Karpas-422 (cell line): ENCODE measurements at regions not wholly inside any gene's neighbourhood (a gene's known extent, or its start where the extent isn't known, plus 50 kb on each side); places are given as distances from the start of the nearest gene placed in this dataset.

Source experiments
- DNase-seq: peaks from one replicate; pipeline ENCODE4 v3.0.0-alpha.2; 2015
- H2AFZ ChIP-seq: fragments of 200-600 bp; sonication (generic); 2 replicates; pipeline ENCODE4 v1.6.1; 2014; ENCODE audit warnings: antibody characterized with exemption, low read length, mixed read lengths
- H3K27ac ChIP-seq: fragments of 200-600 bp; sonication (generic); 2 replicates; pipeline ENCODE4 v1.5.1; 2014; ENCODE audit warnings: mild to moderate bottlenecking, low read length, moderate library complexity
- H3K27me3 ChIP-seq: fragments of 200-600 bp; sonication (generic); 2 replicates; pipeline ENCODE4 v1.6.1; 2014; ENCODE audit warnings: low read length, mixed read lengths
- H3K36me3 ChIP-seq: fragments of 200-600 bp; sonication (generic); 2 replicates; pipeline ENCODE4 v1.6.1; 2014; ENCODE audit warnings: low read length, mixed read lengths; ENCODE audit not compliant: insufficient read depth
- H3K4me1 ChIP-seq: fragments of 200-600 bp; sonication (generic); 2 replicates; pipeline ENCODE4 v1.6.1; 2014; ENCODE audit warnings: mild to moderate bottlenecking, low read length, mixed read lengths
- H3K4me2 ChIP-seq: fragments of 200-600 bp; sonication (generic); 2 replicates; pipeline ENCODE4 v1.6.1; 2014; ENCODE audit warnings: low read length, low read depth, mild to moderate bottlenecking; ENCODE audit not compliant: poor library complexity, severe bottlenecking
- H3K4me3 ChIP-seq: fragments of 200-600 bp; sonication (generic); 2 replicates; pipeline ENCODE4 v1.5.1; 2014; ENCODE audit warnings: mild to moderate bottlenecking, antibody characterized with exemption, low read length, mixed read lengths
- H3K79me2 ChIP-seq: fragments of 200-600 bp; sonication (generic); 2 replicates; pipeline ENCODE4 v1.6.1; 2014; ENCODE audit warnings: mild to moderate bottlenecking, low read length, mixed read lengths
- H3K9ac ChIP-seq: fragments of 200-600 bp; sonication (generic); 2 replicates; pipeline ENCODE4 v1.6.0; 2014; ENCODE audit warnings: low read length
- H3K9me2 ChIP-seq: fragments of 200-600 bp; sonication (generic), shearing (Covaris generic); replicated peaks from 2 replicates; pipeline ENCODE4 v1.6.0; 2014; ENCODE audit warnings: mild to moderate bottlenecking, low read length, moderate library complexity; ENCODE audit not compliant: insufficient read depth
- H3K9me3 ChIP-seq: fragments of 300-700, 200-600 bp; sonication (generic); 2 replicates; pipeline ENCODE4 v1.6.1; 2014; ENCODE audit warnings: low read length, mixed read lengths
- H4K20me1 ChIP-seq: fragments of 200-600 bp; sonication (generic); 2 replicates; pipeline ENCODE4 v1.6.1; 2014; ENCODE audit warnings: mild to moderate bottlenecking, antibody characterized with exemption, low read length, low read depth; ENCODE audit not compliant: insufficient read depth

DNA sequence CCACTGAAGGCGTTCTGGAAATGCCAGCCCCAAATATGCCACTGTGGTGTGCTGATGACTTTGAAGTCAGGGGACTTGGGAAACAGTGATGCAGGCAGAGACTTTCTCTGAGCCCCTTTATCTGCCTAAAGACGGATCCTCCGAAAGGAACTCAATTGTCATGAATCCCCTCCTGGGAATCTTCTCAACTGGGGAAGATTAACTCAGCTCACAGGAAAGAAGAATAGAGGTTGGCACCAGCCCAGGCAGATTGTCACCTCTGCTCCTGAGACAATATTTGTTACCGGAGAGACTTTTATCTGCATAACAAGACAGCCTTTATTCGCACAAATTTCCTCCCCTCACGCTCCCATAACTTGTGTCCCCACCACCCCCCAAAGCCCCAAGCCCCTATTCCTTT is 414.4 kb downstream of the FUT8 start:
- peaks cover 3% of the 10 kb centered on the region; the same call in 1 of the 2 replicates for H3K4me1 ChIP-seq

DNA sequence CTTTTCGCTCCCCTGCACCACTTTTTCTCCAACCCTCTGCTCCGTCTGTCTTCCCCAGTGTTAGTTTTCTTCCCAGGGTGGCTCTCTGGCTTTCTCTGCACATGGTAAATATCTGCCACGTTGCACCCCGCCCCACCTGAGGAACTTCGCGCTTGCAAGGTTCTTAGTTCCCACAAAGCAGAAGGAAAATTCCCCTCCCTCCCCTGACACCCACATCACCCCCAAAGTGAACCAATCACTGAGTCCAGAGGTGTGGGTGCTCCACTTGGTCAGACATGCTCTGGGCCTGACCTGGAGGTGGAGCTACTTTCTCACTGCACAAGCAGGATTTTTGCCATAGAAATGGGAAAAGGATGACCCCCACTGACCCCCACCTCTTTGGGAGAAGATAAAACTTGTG is 415.0 kb downstream of the FUT8 start:
- DNase-seq, result no peak
- Histone ChIP-seq H3K4me2 (no peak overlapping the region), H3K27ac (no peak overlapping the region), H3K9me3 (no peaks in the 10 kb centered on the region), H3K4me1 (peaks cover 3% of the 10 kb centered on the region; the same call in 1 of the 2 replicates), H3K9me2 (no peaks in the 10 kb centered on the region), H3K79me2 (no peaks in the 10 kb centered on the region), H2AFZ (no peak overlapping the region), H3K27me3 (no peaks in the 10 kb centered on the region), H3K36me3 (no peaks in the 10 kb centered on the region), H4K20me1 (no peaks in the 10 kb centered on the region), H3K4me3 (no peak overlapping the region), H3K9ac (no peak overlapping the region)

More for the DNA sequence above, 414.4 kb downstream of the FUT8 start:
- no peaks in the 10 kb centered on the region for H4K20me1 ChIP-seq
- no peak overlapping the region for H3K4me2 ChIP-seq
- no peaks in the 10 kb centered on the region for H3K27me3 ChIP-seq
- H3K79me2 ChIP-seq, result no peaks in the 10 kb centered on the region
- no peak overlapping the region for H3K27ac ChIP-seq
- H2AFZ ChIP-seq, result no peak overlapping the region
- no peaks in the 10 kb centered on the region for H3K9me3 ChIP-seq
- no peaks in the 10 kb centered on the region for H3K36me3 ChIP-seq
- H3K9ac ChIP-seq, result no peak overlapping the region
- H3K4me3 ChIP-seq, result no peak overlapping the region
- no peak for DNase-seq
- H3K9me2 ChIP-seq, result no peaks in the 10 kb centered on the region

DNA sequence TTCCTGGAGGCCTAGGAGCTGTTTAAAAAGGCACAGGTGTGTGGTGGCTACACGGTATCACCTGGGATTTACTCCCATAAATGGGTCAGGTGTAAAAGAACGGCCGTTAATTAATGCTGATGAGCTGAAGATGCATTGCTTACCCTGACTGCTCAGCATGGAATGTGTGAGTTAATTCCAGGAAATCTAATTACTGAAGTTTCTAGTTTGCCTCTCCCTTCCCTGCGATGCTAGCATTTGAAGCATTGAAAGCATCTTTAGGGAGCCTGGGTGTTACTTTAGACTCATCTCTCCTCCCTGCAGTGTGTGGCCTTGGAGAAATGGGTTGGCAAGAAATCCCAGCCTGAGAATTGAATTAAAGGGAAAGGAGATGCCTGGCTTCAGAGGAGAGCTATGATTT is 415.9 kb downstream of the FUT8 start:
- Histone ChIP-seq H4K20me1 (no peaks in the 10 kb centered on the region), H3K4me2 (no peak overlapping the region), H3K9me2 (no peaks in the 10 kb centered on the region), H3K9me3 (no peaks in the 10 kb centered on the region), H3K27ac (no peak overlapping the region), H3K36me3 (no peaks in the 10 kb centered on the region), H3K27me3 (no peaks in the 10 kb centered on the region), H3K4me3 (no peak overlapping the region), H2AFZ (no peak overlapping the region), H3K79me2 (no peaks in the 10 kb centered on the region), H3K9ac (no peak overlapping the region), H3K4me1 (peaks cover 3% of the 10 kb centered on the region; the same call in 1 of the 2 replicates)
- no peak for DNase-seq

DNA sequence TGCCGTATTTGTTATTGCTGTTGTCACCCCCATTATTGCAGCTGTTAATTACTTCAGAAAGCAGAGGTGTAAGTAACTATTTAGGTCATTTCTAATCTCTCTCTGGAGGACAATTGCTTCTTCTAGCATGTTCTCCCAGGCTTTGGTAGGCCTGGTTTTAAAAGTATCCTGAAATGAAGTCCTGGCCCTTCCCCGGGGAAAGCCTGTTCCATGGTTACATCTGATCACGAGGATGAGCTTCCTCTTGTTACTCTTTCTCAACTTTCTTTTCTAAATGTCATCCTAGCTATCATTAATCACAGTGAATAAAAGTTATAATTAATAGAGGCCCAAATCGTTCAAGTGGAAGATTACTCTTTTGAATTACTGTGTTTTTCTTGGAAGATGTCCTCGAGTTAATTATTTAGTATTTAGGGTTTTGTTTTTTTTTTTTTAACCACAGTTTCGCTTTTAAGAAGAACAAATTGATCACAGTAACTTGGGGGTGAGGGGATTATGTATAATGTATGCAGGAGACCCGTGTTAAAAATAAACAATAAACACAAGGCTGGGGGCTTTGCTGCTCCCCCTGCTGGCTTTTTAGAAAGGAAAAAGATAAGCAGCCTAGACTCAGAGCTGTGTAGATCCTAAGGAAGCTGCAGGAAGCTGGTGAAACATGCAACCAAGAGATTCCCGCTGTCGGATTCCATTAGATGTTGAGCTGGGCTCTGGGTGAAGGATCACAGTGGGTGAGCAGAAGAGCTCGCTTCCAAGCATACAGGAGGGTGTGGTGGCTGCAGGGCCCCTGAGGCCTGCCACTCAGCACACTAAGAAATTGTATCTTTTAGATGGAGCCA is 420.1 kb downstream of the FUT8 start:
- Histone ChIP-seq H3K27ac (no peak overlapping the region), H3K4me3 (no peak overlapping the region), H3K9me3 (no peaks in the 10 kb centered on the region), H3K9me2 (no peaks in the 10 kb centered on the region), H3K36me3 (no peaks in the 10 kb centered on the region), H3K9ac (no peak overlapping the region), H3K4me1 (no peaks in the 10 kb centered on the region), H3K79me2 (no peaks in the 10 kb centered on the region), H3K27me3 (no peaks in the 10 kb centered on the region), H3K4me2 (no peak overlapping the region), H2AFZ (no peak overlapping the region), H4K20me1 (no peaks in the 10 kb centered on the region)
- DNase-seq, result peak; percentile 45

DNA sequence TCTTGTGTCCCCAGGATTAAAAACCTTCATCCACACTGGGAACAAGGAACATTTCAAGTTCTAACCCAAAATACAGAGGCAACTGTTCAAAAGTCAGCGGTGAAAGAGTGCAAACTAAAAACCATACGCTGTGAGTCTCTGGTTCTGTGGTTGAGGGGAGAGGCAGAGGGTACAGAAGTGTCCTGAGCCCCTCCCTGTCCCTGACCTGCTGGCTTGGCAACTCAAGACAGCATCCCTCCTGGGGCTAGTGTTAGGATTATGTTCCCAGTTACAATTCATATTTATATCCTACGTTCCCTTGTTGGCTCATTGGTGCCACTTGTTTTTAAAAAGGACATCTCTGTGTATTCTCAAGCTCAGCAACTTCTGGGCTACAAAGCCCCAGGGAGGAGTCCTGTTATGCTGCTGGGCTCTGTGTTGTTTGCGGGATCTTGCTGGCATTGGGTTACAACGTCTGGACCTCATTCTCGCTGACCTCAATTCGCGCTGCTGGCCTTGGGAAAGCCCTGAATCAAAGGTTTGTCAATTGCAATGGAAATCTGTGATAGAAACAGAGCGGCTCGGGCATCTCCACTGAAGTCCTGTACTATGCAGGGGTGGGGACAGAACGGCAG is 420.8 kb downstream of the FUT8 start:
- no peaks in the 10 kb centered on the region for H3K27me3 ChIP-seq

DNA sequence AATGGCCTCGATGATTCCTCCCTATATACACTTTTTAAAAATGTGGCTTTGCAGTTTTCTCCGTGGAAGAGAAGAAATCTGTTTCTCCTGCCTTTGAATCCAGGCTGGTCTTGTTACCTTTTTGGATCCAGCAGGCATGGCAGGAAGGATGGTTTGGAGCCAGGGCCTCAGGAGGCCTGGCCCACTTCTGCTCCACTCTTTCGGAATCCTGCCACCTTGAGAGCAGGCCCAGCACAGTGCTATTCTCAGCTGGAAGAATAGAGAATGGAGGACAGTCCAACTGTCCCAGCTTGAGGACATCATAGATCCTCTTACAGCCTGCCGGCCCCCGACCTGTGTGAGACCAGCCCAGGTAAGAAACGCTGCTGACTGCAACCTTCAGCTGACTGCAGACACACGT is 421.5 kb downstream of the FUT8 start:
- Histone ChIP-seq H3K27me3 (no peaks in the 10 kb centered on the region), H3K9me3 (no peaks in the 10 kb centered on the region), H3K4me3 (no peak overlapping the region), H3K36me3 (no peaks in the 10 kb centered on the region), H3K79me2 (no peaks in the 10 kb centered on the region), H3K4me2 (no peak overlapping the region), H3K4me1 (no peaks in the 10 kb centered on the region), H3K9ac (no peak overlapping the region), H4K20me1 (no peaks in the 10 kb centered on the region), H3K27ac (no peak overlapping the region), H2AFZ (no peak overlapping the region), H3K9me2 (no peaks in the 10 kb centered on the region)
- DNase-seq, result no peak

More for the DNA sequence above, 420.8 kb downstream of the FUT8 start:
- no peaks in the 10 kb centered on the region for H3K4me1 ChIP-seq
- no peak overlapping the region for H3K9ac ChIP-seq
- no peak for DNase-seq
- no peak overlapping the region for H2AFZ ChIP-seq
- no peak overlapping the region for H3K27ac ChIP-seq
- no peak overlapping the region for H3K4me3 ChIP-seq
- H3K9me3 ChIP-seq, result no peaks in the 10 kb centered on the region
- H3K36me3 ChIP-seq, result no peaks in the 10 kb centered on the region
- no peak overlapping the region for H3K4me2 ChIP-seq
- H3K79me2 ChIP-seq, result no peaks in the 10 kb centered on the region
- H3K9me2 ChIP-seq, result no peaks in the 10 kb centered on the region
- no peaks in the 10 kb centered on the region for H4K20me1 ChIP-seq

DNA sequence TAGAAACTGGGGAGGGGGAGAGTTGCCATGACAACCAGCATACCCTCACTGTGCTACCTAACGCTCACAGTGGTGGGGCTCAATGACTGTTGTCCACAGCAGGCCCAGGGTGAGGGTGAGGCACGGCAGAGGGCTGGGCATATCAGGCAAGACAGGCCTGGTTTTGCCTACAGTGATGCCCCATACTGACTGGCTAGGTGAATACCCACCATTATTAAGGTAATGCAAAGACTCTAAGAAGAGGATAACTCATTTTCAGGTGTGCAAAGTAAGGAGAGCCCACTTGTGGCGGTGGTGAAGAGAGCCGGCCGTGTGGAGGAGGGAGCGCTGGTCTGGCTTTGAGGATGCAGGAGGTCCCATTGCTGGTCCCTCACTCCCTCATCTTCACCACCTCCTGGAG is 422.3 kb downstream of the FUT8 start:
- Histone ChIP-seq H3K27ac (no peak overlapping the region), H4K20me1 (no peaks in the 10 kb centered on the region)
- no peak for DNase-seq

DNA sequence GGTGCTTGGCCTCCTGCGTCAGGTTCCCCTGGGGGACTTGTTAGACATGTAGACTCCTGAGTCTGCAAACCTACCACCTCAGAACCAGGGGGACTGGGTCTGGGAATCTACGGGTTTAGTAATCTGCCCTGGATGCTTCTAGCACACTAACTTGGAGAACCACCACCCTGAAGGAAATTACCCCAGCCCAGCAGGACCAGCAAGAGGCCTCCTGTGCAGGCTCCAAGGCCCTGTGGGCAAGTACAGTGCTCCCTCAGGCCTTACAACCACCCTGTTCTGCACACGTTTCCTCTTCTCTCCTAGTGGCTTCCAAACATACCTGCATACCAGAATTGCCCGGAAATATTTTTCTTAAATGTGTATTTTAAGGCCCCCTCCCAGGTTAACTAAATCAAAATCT is 423.0 kb downstream of the FUT8 start:
- no peaks in the 10 kb centered on the region for H3K36me3 ChIP-seq
- no peaks in the 10 kb centered on the region for H3K4me1 ChIP-seq
- no peak overlapping the region for H2AFZ ChIP-seq
- H3K9me3 ChIP-seq, result no peaks in the 10 kb centered on the region
- no peak overlapping the region for H3K4me2 ChIP-seq
- H3K9ac ChIP-seq, result no peak overlapping the region
- no peaks in the 10 kb centered on the region for H4K20me1 ChIP-seq
- H3K4me3 ChIP-seq, result no peak overlapping the region
- no peaks in the 10 kb centered on the region for H3K9me2 ChIP-seq
- H3K27ac ChIP-seq, result no peak overlapping the region
- no peaks in the 10 kb centered on the region for H3K27me3 ChIP-seq
- no peak for DNase-seq
- H3K79me2 ChIP-seq, result no peaks in the 10 kb centered on the region

More for the DNA sequence above, 422.3 kb downstream of the FUT8 start:
- Histone ChIP-seq H3K27me3 (no peaks in the 10 kb centered on the region), H3K36me3 (no peaks in the 10 kb centered on the region), H3K4me1 (no peaks in the 10 kb centered on the region), H3K4me3 (no peak overlapping the region), H3K9me2 (no peaks in the 10 kb centered on the region), H3K4me2 (no peak overlapping the region), H2AFZ (no peak overlapping the region), H3K9me3 (no peaks in the 10 kb centered on the region), H3K79me2 (no peaks in the 10 kb centered on the region), H3K9ac (no peak overlapping the region)
